ENCODE measurements at regions not wholly inside any gene's neighbourhood (a gene's known extent, or its start where the extent isn't known, plus 50 kb on each side); places are given as distances from the start of the nearest gene placed in this dataset.

- TF ChIP-seq CTCF (IDR thresholded peaks at IDR 0.05) = no peak
- no peak for TF ChIP-seq POLR2A (IDR thresholded peaks at IDR 0.05)
These were observed 105.4 kb upstream of the TBCA start for GRCh38 chr5:77881528-77881927.

Measured in testis (tissue), 2 donors.